HG03469 (cell line): ENCODE measurements at regions not wholly inside any gene's neighbourhood (a gene's known extent, or its start where the extent isn't known, plus 50 kb on each side); places are given as distances from the start of the nearest gene placed in this dataset.

Experiments
- ATAC-seq: cut with Tn5 transposase; IDR thresholded peaks from one replicate; pipeline ENCODE4 v1.9.1; 2021; ENCODE audit warnings: mild to moderate bottlenecking, moderate library complexity, moderate number of reproducible peaks; ENCODE audit not compliant: unreplicated experiment

GRCh38 chr4:138030375-138030774, 211.8 kb downstream of the SLC7A11 start:
- ATAC-seq: no peak

GRCh38 chr4:138028923-138029322, 213.2 kb downstream of the SLC7A11 start:
- ATAC-seq: no peak

GRCh38 chr4:138021139-138021830, 220.9 kb downstream of the SLC7A11 start:
- ATAC-seq: no peak

- no peak for ATAC-seq
These were observed 227.4 kb downstream of the SLC7A11 start for GRCh38 chr4:138014590-138015288.

- ATAC-seq: no peak
These were observed 228.5 kb downstream of the SLC7A11 start for GRCh38 chr4:138013625-138014024.

GRCh38 chr4:138010639-138011038, 231.5 kb downstream of the SLC7A11 start:
- peak; percentile 95 for ATAC-seq

GRCh38 chr4:138007572-138007971, 234.6 kb downstream of the SLC7A11 start:
- no peak for ATAC-seq

- no peak for ATAC-seq
These were observed 236.7 kb downstream of the SLC7A11 start for GRCh38 chr4:138005486-138005885.

- ATAC-seq: peak; percentile 95
These were observed 238.9 kb downstream of the SLC7A11 start for GRCh38 chr4:138003248-138003647.

- ATAC-seq: no peak
These were observed 243.3 kb downstream of the SLC7A11 start for GRCh38 chr4:137998666-137999429.

- no peak for ATAC-seq
These were observed 244.7 kb downstream of the SLC7A11 start for GRCh38 chr4:137997496-137997895.

- ATAC-seq: no peak
These were observed 247.3 kb downstream of the SLC7A11 start for GRCh38 chr4:137994853-137995252.

GRCh38 chr4:137993232-137993631, 248.9 kb downstream of the SLC7A11 start:
- ATAC-seq: no peak

GRCh38 chr4:137981277-137981676, 260.9 kb downstream of the SLC7A11 start:
- ATAC-seq: no peak

GRCh38 chr4:137980641-137981040, 261.5 kb downstream of the SLC7A11 start:
- ATAC-seq: no peak

- no peak for ATAC-seq
These were observed 262.2 kb downstream of the SLC7A11 start for GRCh38 chr4:137979938-137980337.

GRCh38 chr4:137968956-137969678, 273.0 kb downstream of the SLC7A11 start:
- ATAC-seq: no peak

GRCh38 chr4:137967480-137968190, 274.5 kb downstream of the SLC7A11 start:
- ATAC-seq: no peak

- ATAC-seq: no peak
These were observed 275.6 kb downstream of the SLC7A11 start for GRCh38 chr4:137966504-137966903.

GRCh38 chr4:137961051-137961438, 281.1 kb downstream of the SLC7A11 start:
- ATAC-seq: no peak
